SK-N-SH treated with all-trans-retinoic acid at 6 μM for 48 hours (cell line): ENCODE measurements at regions not wholly inside any gene's neighbourhood (a gene's known extent, or its start where the extent isn't known, plus 50 kb on each side); places are given as distances from the start of the nearest gene placed in this dataset.

Source experiments
- ATAC-seq: fragments of 200-7000 bp; cut with Tn5 transposase; 3 replicates; pipeline ENCODE4 v1.9.1; 2020; ENCODE audit warnings: mild to moderate bottlenecking, moderate library complexity
- ARNTL ChIP-seq: fragments of 450-650 bp; formaldehyde crosslinking; IDR thresholded peaks from 2 replicates; pipeline ENCODE4 v1.5.0; 2020; ENCODE audit warnings: low read depth, mild to moderate bottlenecking, moderate library complexity, borderline replicate concordance
- BACH2 ChIP-seq: fragments of 250-450 bp; sonication (Bioruptor Pico); IDR thresholded peaks from 2 replicates; pipeline ENCODE4 v1.9.0; 2021; ENCODE audit warnings: mild to moderate bottlenecking, borderline replicate concordance
- CREB5 ChIP-seq: fragments of 250-450 bp; sonication (Bioruptor Pico); IDR thresholded peaks from 2 replicates; pipeline ENCODE4 v1.5.1; 2020; ENCODE audit warnings: low read depth, mild to moderate bottlenecking, moderate library complexity
- CSDC2 ChIP-seq: fragments of 250-450 bp; sonication (Bioruptor Pico); IDR thresholded peaks from 2 replicates; pipeline ENCODE4 v1.5.0; 2020; ENCODE audit warnings: mild to moderate bottlenecking, moderate library complexity
- CSRNP3 ChIP-seq: fragments of 250-450 bp; sonication (Bioruptor Pico); IDR thresholded peaks from 2 replicates; pipeline ENCODE4 v1.5.1; 2021; ENCODE audit warnings: mild to moderate bottlenecking, moderate library complexity
- ESRRG ChIP-seq: fragments of 250-450 bp; sonication (Bioruptor Pico); IDR thresholded peaks from 2 replicates; pipeline ENCODE4 v1.6.1; 2021; ENCODE audit warnings: mild to moderate bottlenecking
- GLIS3 ChIP-seq: fragments of 250-450 bp; sonication (Bioruptor Pico); IDR thresholded peaks from 2 replicates; pipeline ENCODE4 v1.5.0; 2020; ENCODE audit warnings: mild to moderate bottlenecking, moderate library complexity
- OSR1 ChIP-seq: fragments of 250-450 bp; sonication (Bioruptor Pico); IDR thresholded peaks from 2 replicates; pipeline ENCODE4 v1.8.0; 2022; ENCODE audit warnings: moderate library complexity, mild to moderate bottlenecking, inconsistent platforms
- POU6F1 ChIP-seq: fragments of 250-450 bp; sonication (Bioruptor Pico); IDR thresholded peaks from 2 replicates; pipeline ENCODE4 v1.8.0; 2021; ENCODE audit warnings: low read depth, mild to moderate bottlenecking, moderate library complexity, borderline replicate concordance
- PPARA ChIP-seq: fragments of 250-450 bp; sonication (Bioruptor Pico); IDR thresholded peaks from 2 replicates; pipeline ENCODE4 v1.5.0; 2020; ENCODE audit warnings: mild to moderate bottlenecking, borderline replicate concordance
- RARB ChIP-seq: fragments of 250-450 bp; sonication (Bioruptor Pico); IDR thresholded peaks from 2 replicates; pipeline ENCODE4 v1.8.0; 2021; ENCODE audit warnings: mild to moderate bottlenecking, moderate library complexity
- SNAI2 ChIP-seq: fragments of 250-450 bp; sonication (Bioruptor Pico); IDR thresholded peaks from 2 replicates; pipeline ENCODE4 v1.5.0; 2020; ENCODE audit warnings: mild to moderate bottlenecking, moderate library complexity
- TCF4 ChIP-seq: fragments of 250-450 bp; sonication (Bioruptor Pico); IDR thresholded peaks from 2 replicates; pipeline ENCODE4 v1.8.0; 2021; ENCODE audit warnings: mild to moderate bottlenecking, moderate library complexity, borderline replicate concordance
- TOX ChIP-seq: fragments of 250-450 bp; sonication (Bioruptor Pico); IDR thresholded peaks from 2 replicates; pipeline ENCODE4 v1.8.0; 2021; ENCODE audit warnings: mild to moderate bottlenecking, moderate library complexity, borderline replicate concordance
- TSHZ2 ChIP-seq: fragments of 250-450 bp; sonication (Bioruptor Pico); IDR thresholded peaks from 2 replicates; pipeline ENCODE4 v1.5.0; 2020; ENCODE audit warnings: mild to moderate bottlenecking, moderate library complexity
- ZFP3 ChIP-seq: fragments of 250-450 bp; sonication (Bioruptor Pico); IDR thresholded peaks from 2 replicates; pipeline ENCODE4 v1.5.0; 2020; ENCODE audit warnings: mild to moderate bottlenecking, moderate library complexity
- ZNF565 ChIP-seq: fragments of 450-650 bp; formaldehyde crosslinking; conservative IDR thresholded peaks from 2 replicates; pipeline ENCODE4 v1.5.0; 2020; ENCODE audit warnings: low read depth, mild to moderate bottlenecking, moderate library complexity
- ZNF70 ChIP-seq: fragments of 450-650 bp; formaldehyde crosslinking; IDR thresholded peaks from 2 replicates; pipeline ENCODE4 v1.5.0; 2020; ENCODE audit warnings: mild to moderate bottlenecking, moderate library complexity
- ZNF8 ChIP-seq: fragments of 450-650 bp; formaldehyde crosslinking; IDR thresholded peaks from 2 replicates; pipeline ENCODE4 v1.5.0; 2020; ENCODE audit warnings: mild to moderate bottlenecking, moderate library complexity

GRCh38 chr12:14284184-14284722 lies 81.2 kb upstream of the ATF7IP start:
- no peak for TF ChIP-seq TOX (CRISPR knock-in tag)
- no peak for TF ChIP-seq POU6F1 (CRISPR knock-in tag)
- TF ChIP-seq BACH2 (CRISPR knock-in tag) = no peak
- no peak for TF ChIP-seq ZNF565 (CRISPR knock-in tag)
- peak; percentile 35; the same call in 1 of the 3 replicates for ATAC-seq

GRCh38 chr12:14289601-14290000 lies 75.9 kb upstream of the ATF7IP start:
- ATAC-seq = no peak
- no peak for TF ChIP-seq ESRRG (CRISPR knock-in tag)
- no peak for TF ChIP-seq TCF4
- TF ChIP-seq POU6F1 (CRISPR knock-in tag) = no peak
- TF ChIP-seq ZNF565 (CRISPR knock-in tag) = no peak
- no peak for TF ChIP-seq ZNF70 (CRISPR knock-in tag)
- no peak for TF ChIP-seq CSDC2
- no peak for TF ChIP-seq TOX (CRISPR knock-in tag)
- no peak for TF ChIP-seq TSHZ2 (CRISPR knock-in tag)
- TF ChIP-seq RARB (CRISPR knock-in tag) = no peak
- TF ChIP-seq CREB5 (CRISPR knock-in tag) = no peak
- TF ChIP-seq BACH2 (CRISPR knock-in tag) = no peak
- TF ChIP-seq GLIS3 (CRISPR knock-in tag) = no peak
- TF ChIP-seq CSRNP3 (CRISPR knock-in tag) = no peak
- no peak for TF ChIP-seq ZNF8 (CRISPR knock-in tag)
- TF ChIP-seq OSR1 = no peak

GRCh38 chr12:14290951-14291350 lies 74.5 kb upstream of the ATF7IP start:
- ATAC-seq = no peak
- TF ChIP-seq ZNF70 (CRISPR knock-in tag) (no peak), TSHZ2 (CRISPR knock-in tag) (no peak), TCF4 (no peak), ZNF8 (CRISPR knock-in tag) (no peak), BACH2 (CRISPR knock-in tag) (no peak), CSRNP3 (CRISPR knock-in tag) (no peak), ESRRG (CRISPR knock-in tag) (no peak), ZFP3 (CRISPR knock-in tag) (no peak), CSDC2 (no peak), SNAI2 (CRISPR knock-in tag) (no peak), POU6F1 (CRISPR knock-in tag) (no peak), ARNTL (CRISPR knock-in tag) (no peak), CREB5 (CRISPR knock-in tag) (no peak), PPARA (CRISPR knock-in tag) (no peak)
